CD14-positive monocyte (primary cell): ENCODE measurements at regions not wholly inside any gene's neighbourhood (a gene's known extent, or its start where the extent isn't known, plus 50 kb on each side); places are given as distances from the start of the nearest gene placed in this dataset.

Source experiments
- DNase-seq, 3 donors: peaks; one replicate each; pipeline ENCODE4 v3.0.0-alpha.2; 2011 to 2022
- H2AFZ ChIP-seq: 2 replicates; pipeline ENCODE4 v1.6.0; 2012; ENCODE audit warnings: mild to moderate bottlenecking, low read depth, low read length, inconsistent platforms; ENCODE audit not compliant: insufficient read depth, poor library complexity, severe bottlenecking
- H3K27ac ChIP-seq, 2 donors: 1 replicate in 1 of 2; 2 replicates in 1 of 2; pipeline ENCODE4 v1.5.1; 2012 to 2013; ENCODE audit warnings: low read length in 2 of 2, control low read depth in 1 of 2, inconsistent platforms in 1 of 2, low read depth in 1 of 2, mild to moderate bottlenecking in 1 of 2
- H3K27me3 ChIP-seq, 2 donors: one replicate each; pipeline versions ENCODE4 v1.6.0 to v1.6.1; 2011 to 2013; ENCODE audit warnings: low read length in 2 of 2; ENCODE audit not compliant: control insufficient read depth in 2 of 2, insufficient read depth in 2 of 2
- H3K36me3 ChIP-seq, 2 donors: replicated peaks in 1 of 2; 1 replicate in 1 of 2; 2 replicates in 1 of 2; pipeline versions ENCODE4 v1.5.1 to v1.6.1; 2012 to 2013; ENCODE audit warnings: low read length in 2 of 2, control low read depth in 1 of 2, inconsistent platforms in 1 of 2, mild to moderate bottlenecking in 1 of 2; ENCODE audit not compliant: insufficient read depth in 2 of 2, control insufficient read depth in 1 of 2
- H3K4me1 ChIP-seq, 2 donors: 1 replicate in 1 of 2; 2 replicates in 1 of 2; pipeline versions ENCODE4 v1.5.1 to v1.6.1; 2012 to 2013; ENCODE audit warnings: low read length in 2 of 2, control low read depth in 1 of 2, inconsistent platforms in 1 of 2, mild to moderate bottlenecking in 1 of 2, moderate library complexity in 1 of 2; ENCODE audit not compliant: insufficient read depth in 2 of 2, control insufficient read depth in 1 of 2
- H3K4me2 ChIP-seq: replicated peaks from 2 replicates; pipeline ENCODE3; 2012; ENCODE audit warnings: low read length, moderate library complexity, mild to moderate bottlenecking; ENCODE audit not compliant: poor library complexity, severe bottlenecking; ENCODE audit errors: extremely low read depth
- H3K4me3 ChIP-seq, 3 experiments: fragments of 200-600 bp in 1 of 3; sonication (generic) in 1 of 3; replicated peaks in 1 of 3; 1 replicate in 2 of 3; 2 replicates in 1 of 3; pipeline ENCODE4 v1.5.1; 2011 to 2013; ENCODE audit warnings: low read length in 3 of 3, mild to moderate bottlenecking in 3 of 3, control low read depth in 2 of 3, low read depth in 2 of 3, inconsistent platforms in 1 of 3, moderate library complexity in 1 of 3
- H3K79me2 ChIP-seq: 2 replicates; pipeline ENCODE4 v1.6.0; 2012; ENCODE audit warnings: mild to moderate bottlenecking, control low read depth, inconsistent platforms, low read length, moderate library complexity; ENCODE audit not compliant: insufficient read depth
- H3K9ac ChIP-seq: 2 replicates; pipeline ENCODE4 v1.6.0; 2017; ENCODE audit warnings: low read length, mild to moderate bottlenecking; ENCODE audit not compliant: insufficient read depth, poor library complexity, severe bottlenecking
- H3K9me3 ChIP-seq, 2 donors: replicated peaks in 1 of 2; 1 replicate in 1 of 2; 2 replicates in 1 of 2; pipeline versions ENCODE4 v1.5.1 to v1.6.1; 2012 to 2013; ENCODE audit warnings: low read length in 2 of 2, control low read depth in 1 of 2; ENCODE audit not compliant: control insufficient read depth in 1 of 2, insufficient read depth in 1 of 2
- H4K20me1 ChIP-seq: 2 replicates; pipeline ENCODE4 v1.6.0; 2012; ENCODE audit warnings: mild to moderate bottlenecking, low read length, control low read depth, moderate library complexity; ENCODE audit not compliant: insufficient read depth
- H3K27ac Mint-ChIP-seq, 7 donors: one replicate each; pipeline ENCODE4 v1.8.0; 2020; ENCODE audit warnings: mild to moderate bottlenecking in 7 of 7, mixed read lengths in 7 of 7, moderate library complexity in 6 of 7, inconsistent platforms in 2 of 7
- H3K27me3 Mint-ChIP-seq, 3 donors: one replicate each; pipeline ENCODE4 v1.8.0; 2021 to 2022; ENCODE audit warnings: low read depth in 3 of 3, mild to moderate bottlenecking in 3 of 3, mixed read lengths in 3 of 3, moderate library complexity in 3 of 3, inconsistent platforms in 1 of 3
- H3K36me3 Mint-ChIP-seq, 2 donors: one replicate each; pipeline ENCODE4 v1.8.0; 2020; ENCODE audit warnings: mixed read lengths in 2 of 2, inconsistent platforms in 1 of 2, mild to moderate bottlenecking in 1 of 2
- H3K4me1 Mint-ChIP-seq: one replicate; pipeline ENCODE4 v1.8.0; 2020; ENCODE audit warnings: mild to moderate bottlenecking, mixed read lengths
- H3K4me3 Mint-ChIP-seq, 2 donors: one replicate each; pipeline ENCODE4 v1.8.0; 2020; ENCODE audit warnings: mild to moderate bottlenecking in 2 of 2, mixed read lengths in 2 of 2, moderate library complexity in 1 of 2
- H3K9me3 Mint-ChIP-seq, 7 donors: one replicate each; pipeline ENCODE4 v1.8.0; 2020 to 2022; ENCODE audit warnings: mixed read lengths in 7 of 7, mild to moderate bottlenecking in 6 of 7, moderate library complexity in 6 of 7, inconsistent platforms in 2 of 7
- WGBS: methylation state at CpG from one replicate; pipeline ENCODE4 v1.1.5; 2013; ENCODE audit warnings: missing lambda C conversion rate; ENCODE audit not compliant: insufficient coverage; 5-methylcytosine and 5-hydroxymethylcytosine counted together
- intact Hi-C, 2 donors: fragments of 100-400 bp; cut with micrococcal nuclease; formaldehyde crosslinking; loops; one replicate each; pipeline versions ENCODE4 v1.15.0 to v1.15.1; 2023
- TF ChIP-seq, protein P1 (sequence below): fragments of 200-600 bp; IDR thresholded peaks from one replicate; pipeline ENCODE4 v1.8.0; 2022; ENCODE audit warnings: antibody characterized with exemption, mild to moderate bottlenecking

- no peaks in the 10 kb centered on the region for H3K27me3 Mint-ChIP-seq
- peaks cover 3 to 8% (median 5%) of the 10 kb centered on the region in 7 donors for H3K9me3 Mint-ChIP-seq
- H3K36me3 ChIP-seq: no peaks in the 10 kb centered on the region
- H3K4me3 ChIP-seq: no peak overlapping the region
- DNase-seq: no peak
- H3K9ac ChIP-seq: no peak overlapping the region
- no peaks in the 10 kb centered on the region for H4K20me1 ChIP-seq
- H3K27ac ChIP-seq: no peak overlapping the region
- no peaks in the 10 kb centered on the region for H3K27me3 ChIP-seq
- H3K4me3 Mint-ChIP-seq: no peak overlapping the region
- H3K4me1 Mint-ChIP-seq: no peaks in the 10 kb centered on the region
- no peak overlapping the region for H3K4me2 ChIP-seq
- no peak overlapping the region for H2AFZ ChIP-seq
- peaks cover 7 to 9% of the 10 kb centered on the region in 2 donors for H3K9me3 ChIP-seq
- intact Hi-C loops: no loop called here
- TF ChIP-seq, protein P1, sequence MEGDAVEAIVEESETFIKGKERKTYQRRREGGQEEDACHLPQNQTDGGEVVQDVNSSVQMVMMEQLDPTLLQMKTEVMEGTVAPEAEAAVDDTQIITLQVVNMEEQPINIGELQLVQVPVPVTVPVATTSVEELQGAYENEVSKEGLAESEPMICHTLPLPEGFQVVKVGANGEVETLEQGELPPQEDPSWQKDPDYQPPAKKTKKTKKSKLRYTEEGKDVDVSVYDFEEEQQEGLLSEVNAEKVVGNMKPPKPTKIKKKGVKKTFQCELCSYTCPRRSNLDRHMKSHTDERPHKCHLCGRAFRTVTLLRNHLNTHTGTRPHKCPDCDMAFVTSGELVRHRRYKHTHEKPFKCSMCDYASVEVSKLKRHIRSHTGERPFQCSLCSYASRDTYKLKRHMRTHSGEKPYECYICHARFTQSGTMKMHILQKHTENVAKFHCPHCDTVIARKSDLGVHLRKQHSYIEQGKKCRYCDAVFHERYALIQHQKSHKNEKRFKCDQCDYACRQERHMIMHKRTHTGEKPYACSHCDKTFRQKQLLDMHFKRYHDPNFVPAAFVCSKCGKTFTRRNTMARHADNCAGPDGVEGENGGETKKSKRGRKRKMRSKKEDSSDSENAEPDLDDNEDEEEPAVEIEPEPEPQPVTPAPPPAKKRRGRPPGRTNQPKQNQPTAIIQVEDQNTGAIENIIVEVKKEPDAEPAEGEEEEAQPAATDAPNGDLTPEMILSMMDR: no peak
- no peak overlapping the region for H3K27ac Mint-ChIP-seq
- no peaks in the 10 kb centered on the region for H3K79me2 ChIP-seq
- no peaks in the 10 kb centered on the region for H3K4me1 ChIP-seq
- H3K36me3 Mint-ChIP-seq: no peaks in the 10 kb centered on the region
- 100% methylated on average over 1 of the region's 4 CpGs for WGBS
Measured at GRCh38 chr12:17062267-17063036, 456.5 kb upstream of the LMO3 start.

- no peaks in the 10 kb centered on the region for H4K20me1 ChIP-seq
- H2AFZ ChIP-seq: no peak overlapping the region
- no peak overlapping the region for H3K9ac ChIP-seq
- peaks cover 7 to 9% of the 10 kb centered on the region in 2 donors for H3K9me3 ChIP-seq
- Mint-ChIP-seq H3K9me3 (peaks cover 2 to 7% (median 5%) of the 10 kb centered on the region in 7 donors), H3K4me1 (no peaks in the 10 kb centered on the region), H3K27ac (no peak overlapping the region), H3K36me3 (no peaks in the 10 kb centered on the region), H3K4me3 (no peak overlapping the region), H3K27me3 (no peaks in the 10 kb centered on the region)
- H3K27me3 ChIP-seq: no peaks in the 10 kb centered on the region
- no peak overlapping the region for H3K4me3 ChIP-seq
- H3K79me2 ChIP-seq: no peaks in the 10 kb centered on the region
- no peaks in the 10 kb centered on the region for H3K4me1 ChIP-seq
- no peak for DNase-seq
- TF ChIP-seq, protein P1: no peak
- no peak overlapping the region for H3K27ac ChIP-seq
- WGBS: 86% methylated on average over 2 of the region's 5 CpGs
- H3K4me2 ChIP-seq: no peak overlapping the region
- intact Hi-C loops: no loop called here
- H3K36me3 ChIP-seq: no peaks in the 10 kb centered on the region
Measured at GRCh38 chr12:17060260-17060659, 454.3 kb upstream of the LMO3 start.
